ENCODE measurements at regions not wholly inside any gene's neighbourhood (a gene's known extent, or its start where the extent isn't known, plus 50 kb on each side); places are given as distances from the start of the nearest gene placed in this dataset.
"Not testable (repeated sequence)": the region's sequence is repeated elsewhere in the genome, so short reads cannot be mapped to it uniquely, and the experiment has no call there.

DNA sequence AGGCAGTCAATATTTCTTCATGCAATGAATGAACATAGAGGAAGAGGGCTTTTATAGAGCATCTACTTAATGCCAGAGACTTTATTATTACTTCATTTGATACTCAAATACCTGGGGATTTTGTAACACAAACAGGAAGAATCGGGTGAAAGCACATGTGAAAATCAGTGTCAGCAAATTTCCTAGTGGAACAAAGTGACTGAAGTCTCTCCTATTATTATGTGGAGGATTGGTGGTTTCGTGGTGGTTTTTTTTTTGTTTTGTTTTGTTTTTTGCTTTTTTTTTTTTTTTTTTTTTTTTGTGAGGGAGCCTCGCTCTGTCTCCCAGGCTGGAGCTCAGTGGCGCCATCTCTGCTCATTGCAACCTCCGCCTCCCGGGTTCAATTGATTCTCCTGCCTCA is 207.0 kb downstream of the RRAGB start:
- Histone ChIP-seq H3K4me1 (ENCODE audit: control insufficient read depth, insufficient read depth, low read length) (no peaks in the 10 kb centered on the region), H3K9me3 (ENCODE audit: control insufficient read depth, insufficient read depth, low read length) (no peaks in the 10 kb centered on the region), H3K27me3 (ENCODE audit: control insufficient read depth, insufficient read depth, low read length) (no peaks in the 10 kb centered on the region), H3K27ac (ENCODE audit: low read length) (no peak overlapping the region), H3K36me3 (ENCODE audit: control insufficient read depth, insufficient read depth, low read length) (no peaks in the 10 kb centered on the region), H3K4me3 (ENCODE audit: low read length) (no peak overlapping the region)
- Mint-ChIP-seq H3K4me1 (no peaks in the 10 kb centered on the region), H3K27me3 (ENCODE audit: low read depth in 2 of 2) (peaks cover 0 to 10% of the 10 kb centered on the region in 2 donors), H3K27ac (no peak overlapping the region), H3K36me3 (no peaks in the 10 kb centered on the region), H3K4me3 (no peak overlapping the region), H3K9me3 (peaks cover 5 to 8% of the 10 kb centered on the region in 2 donors)
- DNase-seq (no peak), ATAC-seq (no peak)
- intact Hi-C loops (cut with micrococcal nuclease), result no loop called here
- WGBS (ENCODE audit: insufficient coverage), result 87% methylated on average over 3 of the region's 6 CpGs
- no peak for TF ChIP-seq CTCF (IDR thresholded peaks at IDR 0.05)

- ATAC-seq; H3K4me1 Mint-ChIP-seq; DNase-seq; intact Hi-C loops (cut with micrococcal nuclease); H3K27me3 ChIP-seq (ENCODE audit: control insufficient read depth, insufficient read depth, low read length); H3K36me3 Mint-ChIP-seq; H3K9me3 ChIP-seq (ENCODE audit: control insufficient read depth, insufficient read depth, low read length); H3K27me3 Mint-ChIP-seq (ENCODE audit: low read depth in 2 of 2); H3K27ac Mint-ChIP-seq; H3K27ac ChIP-seq (ENCODE audit: low read length); H3K4me3 Mint-ChIP-seq; H3K36me3 ChIP-seq (ENCODE audit: control insufficient read depth, insufficient read depth, low read length); H3K4me3 ChIP-seq (ENCODE audit: low read length); H3K4me1 ChIP-seq (ENCODE audit: control insufficient read depth, insufficient read depth, low read length): not testable (repeated sequence)
- peaks cover 3 to 13% of the 10 kb centered on the region in 2 donors for H3K9me3 Mint-ChIP-seq
These were observed 211.0 kb downstream of the RRAGB start for GRCh38 chrX:55928529-55928928.

Measured in natural killer cell (primary cell).